Right ventricle myocardium inferior (tissue), 1 donor: ENCODE measurements at regions not wholly inside any gene's neighbourhood (a gene's known extent, or its start where the extent isn't known, plus 50 kb on each side); places are given as distances from the start of the nearest gene placed in this dataset.

Source experiments
- ATAC-seq: fragments of 200-7000 bp; cut with Tn5 transposase; one replicate; pipeline ENCODE4 v1.9.1; 2020; ENCODE audit warnings: mild to moderate bottlenecking, moderate library complexity
- DNase-seq: peaks from one replicate; pipeline ENCODE4 v3.0.0; 2021; ENCODE audit errors: missing footprints
- intact Hi-C: fragments of 100-400 bp; cut with DNase I; formaldehyde crosslinking; loops from one replicate; pipeline ENCODE4 v1.11.0; 2022
- donor health status: DM: no; HTN: yes; CAD: no; lungs with severe emphysema.

GRCh38 chr7:35747611-35748010 lies 52.7 kb upstream of the HERPUD2 start:
- DNase-seq (no peak), ATAC-seq (no peak)
- intact Hi-C loops = no loop called here

DNA sequence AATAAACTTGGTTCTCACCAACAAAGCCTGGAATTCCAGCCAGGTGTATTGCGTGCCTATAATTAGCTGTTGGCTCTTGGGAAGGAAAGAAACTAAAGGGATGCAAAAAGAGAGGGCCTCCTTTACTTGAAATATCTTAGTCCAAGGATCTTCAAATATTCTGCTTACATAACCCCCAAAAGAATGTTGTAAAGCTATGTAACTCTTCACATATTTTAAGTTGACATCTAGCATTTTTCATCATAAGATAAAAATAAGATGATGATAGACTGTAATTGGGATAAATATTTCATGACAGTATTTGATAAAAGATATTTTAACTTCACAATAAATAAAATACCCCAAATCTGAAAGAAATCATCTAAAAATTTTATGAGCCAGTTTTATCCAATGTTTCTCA lies 52.5 kb upstream of the SEPTIN7 start:
- intact Hi-C loops = no loop called here
- ATAC-seq = no peak
- no peak for DNase-seq

- intact Hi-C loops = no loop called here
- peak; percentile 81 for ATAC-seq
These were observed 51.3 kb upstream of the SEPTIN7 start for GRCh38 chr7:35749556-35749955.

More at GRCh38 chr7:35749556-35749955, 51.3 kb upstream of the SEPTIN7 start:
- no peak for DNase-seq
